Tibial nerve (tissue), 4 donors: ENCODE measurements at regions not wholly inside any gene's neighbourhood (a gene's known extent, or its start where the extent isn't known, plus 50 kb on each side); places are given as distances from the start of the nearest gene placed in this dataset.

Source experiments
- EP300 ChIP-seq, 2 donors: sonication (generic); formaldehyde crosslinking; IDR thresholded peaks; one replicate each; pipeline ENCODE4 v1.6.1; 2017; ENCODE audit warnings: antibody characterized with exemption in 2 of 2, mild to moderate bottlenecking in 1 of 2
- POLR2A ChIP-seq, 2 donors: fragments of 450-650 bp; IDR thresholded peaks; one replicate each; pipeline ENCODE4 v1.6.1; 2017; ENCODE audit warnings: antibody characterized with exemption in 2 of 2, mild to moderate bottlenecking in 2 of 2, moderate library complexity in 2 of 2
- TF ChIP-seq, protein P1 (sequence below), 5 experiments: fragments of 200-600 bp in 3 of 5; fragments of 450-650 bp in 2 of 5; sonication (generic) in 3 of 5; IDR thresholded peaks; one replicate each; pipeline ENCODE4 v1.5.1; 2016 to 2019; ENCODE audit warnings: antibody characterized with exemption in 5 of 5, mild to moderate bottlenecking in 3 of 5, moderate library complexity in 2 of 5

DNA sequence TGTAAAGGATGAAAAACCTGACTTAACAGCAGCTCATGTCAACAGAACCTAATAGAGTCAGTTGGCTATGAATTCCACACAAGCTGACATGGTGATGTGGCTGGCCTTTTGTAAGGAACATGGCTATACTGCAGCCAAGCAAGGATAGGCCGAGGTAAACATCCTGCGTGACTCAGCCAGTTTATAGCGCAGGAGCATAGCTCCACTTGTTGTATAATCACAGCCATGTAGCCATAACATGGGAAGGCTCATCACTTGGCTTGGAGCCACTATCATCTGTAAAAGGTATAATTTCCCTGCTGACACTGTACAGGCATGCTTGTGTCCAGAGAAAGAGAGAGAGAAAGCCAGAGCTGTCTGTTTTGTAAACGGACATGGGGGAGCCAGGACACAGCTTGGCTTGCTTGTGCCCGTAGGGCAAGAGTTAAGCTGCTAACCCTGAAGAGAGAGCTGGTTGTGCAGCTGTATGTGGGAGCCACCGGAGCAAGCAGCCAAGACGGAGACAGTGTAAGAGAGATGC is 104.4 kb upstream of the PLET1 start:
- TF ChIP-seq, protein P1, sequence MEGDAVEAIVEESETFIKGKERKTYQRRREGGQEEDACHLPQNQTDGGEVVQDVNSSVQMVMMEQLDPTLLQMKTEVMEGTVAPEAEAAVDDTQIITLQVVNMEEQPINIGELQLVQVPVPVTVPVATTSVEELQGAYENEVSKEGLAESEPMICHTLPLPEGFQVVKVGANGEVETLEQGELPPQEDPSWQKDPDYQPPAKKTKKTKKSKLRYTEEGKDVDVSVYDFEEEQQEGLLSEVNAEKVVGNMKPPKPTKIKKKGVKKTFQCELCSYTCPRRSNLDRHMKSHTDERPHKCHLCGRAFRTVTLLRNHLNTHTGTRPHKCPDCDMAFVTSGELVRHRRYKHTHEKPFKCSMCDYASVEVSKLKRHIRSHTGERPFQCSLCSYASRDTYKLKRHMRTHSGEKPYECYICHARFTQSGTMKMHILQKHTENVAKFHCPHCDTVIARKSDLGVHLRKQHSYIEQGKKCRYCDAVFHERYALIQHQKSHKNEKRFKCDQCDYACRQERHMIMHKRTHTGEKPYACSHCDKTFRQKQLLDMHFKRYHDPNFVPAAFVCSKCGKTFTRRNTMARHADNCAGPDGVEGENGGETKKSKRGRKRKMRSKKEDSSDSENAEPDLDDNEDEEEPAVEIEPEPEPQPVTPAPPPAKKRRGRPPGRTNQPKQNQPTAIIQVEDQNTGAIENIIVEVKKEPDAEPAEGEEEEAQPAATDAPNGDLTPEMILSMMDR (IDR thresholded peaks at IDR 0.05), result no peak
- TF ChIP-seq EP300 (IDR thresholded peaks at IDR 0.05) (no peak), POLR2A (IDR thresholded peaks at IDR 0.05) (no peak)
